MCF 10A (cell line): ENCODE measurements at regions not wholly inside any gene's neighbourhood (a gene's known extent, or its start where the extent isn't known, plus 50 kb on each side); places are given as distances from the start of the nearest gene placed in this dataset. TPM values are rescaled to one million over a fixed set of nuclear protein-coding genes. Genes with fewer than 3 reads are reported as not detected.

ENCODE experiments used
- BruUV-seq: library from RNA; stranded (reverse); fragments of 400-500 nt; replicated peaks from 2 replicates; lab custom pipeline; 2021; lab: Mats Ljungman, UMichigan
- CTCF ChIA-PET: fragments of 300-600 bp; sonication (Branson Sonifier 250); formaldehyde crosslinking; extraction: SDS; loops from one replicate; lab custom pipeline; 2021; ENCODE audit warnings: antibody characterized with exemption, inconsistent platforms; lab: Yijun Ruan, JAX
- POLR2A ChIA-PET: fragments of 300-600, 350-650 bp; sonication (Branson Sonifier 250); formaldehyde crosslinking; extraction: SDS; loops from one replicate; lab custom pipeline; 2020; ENCODE audit warnings: antibody characterized with exemption, inconsistent platforms; lab: Yijun Ruan, JAX
- DNase-seq: peaks from one replicate; pipeline ENCODE4 v3.0.0-alpha.2; 2018; ENCODE audit not compliant: unreplicated experiment
- H3K27ac Mint-ChIP-seq: one replicate; pipeline ENCODE4 v1.8.0; 2022; ENCODE audit warnings: mild to moderate bottlenecking, low read depth, mixed read lengths; ENCODE audit not compliant: unreplicated experiment
- H3K27me3 Mint-ChIP-seq: one replicate; pipeline ENCODE4 v1.8.0; 2022; ENCODE audit warnings: mixed read lengths; ENCODE audit not compliant: insufficient read depth, unreplicated experiment
- H3K36me3 Mint-ChIP-seq: one replicate; pipeline ENCODE4 v1.8.0; 2022; ENCODE audit warnings: mild to moderate bottlenecking, moderate library complexity, mixed read lengths; ENCODE audit not compliant: insufficient read depth, unreplicated experiment
- H3K4me1 Mint-ChIP-seq: one replicate; pipeline ENCODE4 v1.8.0; 2022; ENCODE audit warnings: mixed read lengths; ENCODE audit not compliant: insufficient read depth, unreplicated experiment
- H3K4me3 Mint-ChIP-seq: one replicate; pipeline ENCODE4 v1.8.0; 2022; ENCODE audit warnings: mild to moderate bottlenecking, moderate library complexity, mixed read lengths; ENCODE audit not compliant: unreplicated experiment
- H3K9me3 Mint-ChIP-seq: one replicate; pipeline ENCODE4 v1.8.0; 2022; ENCODE audit warnings: mixed read lengths; ENCODE audit not compliant: unreplicated experiment
- CTCF ChIP-seq: fragments of 200-600 bp; IDR thresholded peaks from one replicate; pipeline ENCODE4 v1.8.0; 2022; ENCODE audit warnings: antibody characterized with exemption, mild to moderate bottlenecking; ENCODE audit not compliant: unreplicated experiment
- intact Hi-C: fragments of 100-400 bp; cut with micrococcal nuclease; formaldehyde crosslinking; loops from 2 replicates; pipeline ENCODE4 v1.14.1; 2022
- microRNA-seq: library from miRNA; unstranded; fragments of <30 nt; microRNA quantifications from one replicate; pipeline ENCODE4 v1.2.0, GENCODE V29; 2022

- no peak for DNase-seq
- Mint-ChIP-seq H3K36me3 (no peaks in the 10 kb centered on the region), H3K4me3 (no peak overlapping the region), H3K4me1 (peaks cover 10% of the 10 kb centered on the region), H3K27ac (no peak overlapping the region), H3K9me3 (no peaks in the 10 kb centered on the region), H3K27me3 (no peaks in the 10 kb centered on the region)
- no TSS peak for BruUV-seq
- ChIA-PET CTCF (interaction anchor here (1.1 kb wide), 1 partner anchor 97 kb away, joined by 3 read pairs; no protein-coding TSS in a partner anchor), POLR2A (interaction anchor here (0.5 kb wide), 1 partner anchor 81 kb away, joined by 3 read pairs; no protein-coding TSS in a partner anchor)
- intact Hi-C loops = no loop called here
- TF ChIP-seq CTCF = no peak
Observed at GRCh38 chr2:58293056-58293455, 51.9 kb upstream of the FANCL start.

- no peaks in the 10 kb centered on the region for H3K27me3 Mint-ChIP-seq
- no peaks in the 10 kb centered on the region for H3K9me3 Mint-ChIP-seq
- intact Hi-C loops = no loop called here
- no peak overlapping the region for H3K4me3 Mint-ChIP-seq
- peaks cover 10% of the 10 kb centered on the region for H3K4me1 Mint-ChIP-seq
- ChIA-PET CTCF (interaction anchor here (0.8 kb wide), 1 partner anchor 25 kb away, joined by 3 read pairs; no protein-coding TSS in a partner anchor), POLR2A (no interaction called here)
- TF ChIP-seq CTCF = no peak
- no TSS peak for BruUV-seq
- no peak overlapping the region for H3K27ac Mint-ChIP-seq
- no peak for DNase-seq
- no peaks in the 10 kb centered on the region for H3K36me3 Mint-ChIP-seq
Observed at GRCh38 chr2:58291726-58292438, 50.8 kb upstream of the FANCL start.

Small RNA genes lying in the stretch of these regions (microRNA-seq; reads per million reads assigned to microRNA genes)
- not detected for gene MIR4432
